Upper lobe of left lung (tissue), 4 donors: ENCODE measurements at regions not wholly inside any gene's neighbourhood (a gene's known extent, or its start where the extent isn't known, plus 50 kb on each side); places are given as distances from the start of the nearest gene placed in this dataset.

Experiments
- POLR2A ChIP-seq, 4 donors: fragments of 450-650 bp; IDR thresholded peaks; one replicate each; pipeline ENCODE4 v1.5.1; 2016 to 2017; ENCODE audit warnings: antibody characterized with exemption in 4 of 4, mild to moderate bottlenecking in 2 of 4
- TF ChIP-seq, protein P1 (sequence below), 6 experiments: fragments of 450-650 bp in 4 of 6; fragments of 200-600 bp in 2 of 6; sonication (generic) in 2 of 6; IDR thresholded peaks; one replicate each; pipeline ENCODE4 v1.5.1; 2016 to 2019; ENCODE audit warnings: antibody characterized with exemption in 6 of 6

DNA sequence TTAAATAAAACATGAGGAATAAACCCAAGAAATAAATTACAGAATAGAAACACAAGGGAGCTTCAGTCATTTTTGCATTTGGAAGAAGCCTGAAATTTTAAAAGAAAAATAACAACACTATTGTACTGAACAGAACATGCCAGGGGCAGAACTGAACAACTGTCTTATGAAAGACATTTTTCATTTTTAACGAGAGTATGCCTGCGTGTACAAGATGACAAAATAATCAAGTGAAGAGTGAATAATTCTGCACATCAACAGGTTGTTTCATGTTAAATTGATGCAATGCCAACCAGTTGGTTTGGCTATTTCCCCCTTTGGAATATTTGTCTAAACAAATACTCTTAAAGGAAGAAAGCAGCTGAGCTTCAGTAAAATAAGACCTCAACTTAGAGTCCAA, 103.3 kb upstream of the BTG1 start:
- TF ChIP-seq, protein P1, sequence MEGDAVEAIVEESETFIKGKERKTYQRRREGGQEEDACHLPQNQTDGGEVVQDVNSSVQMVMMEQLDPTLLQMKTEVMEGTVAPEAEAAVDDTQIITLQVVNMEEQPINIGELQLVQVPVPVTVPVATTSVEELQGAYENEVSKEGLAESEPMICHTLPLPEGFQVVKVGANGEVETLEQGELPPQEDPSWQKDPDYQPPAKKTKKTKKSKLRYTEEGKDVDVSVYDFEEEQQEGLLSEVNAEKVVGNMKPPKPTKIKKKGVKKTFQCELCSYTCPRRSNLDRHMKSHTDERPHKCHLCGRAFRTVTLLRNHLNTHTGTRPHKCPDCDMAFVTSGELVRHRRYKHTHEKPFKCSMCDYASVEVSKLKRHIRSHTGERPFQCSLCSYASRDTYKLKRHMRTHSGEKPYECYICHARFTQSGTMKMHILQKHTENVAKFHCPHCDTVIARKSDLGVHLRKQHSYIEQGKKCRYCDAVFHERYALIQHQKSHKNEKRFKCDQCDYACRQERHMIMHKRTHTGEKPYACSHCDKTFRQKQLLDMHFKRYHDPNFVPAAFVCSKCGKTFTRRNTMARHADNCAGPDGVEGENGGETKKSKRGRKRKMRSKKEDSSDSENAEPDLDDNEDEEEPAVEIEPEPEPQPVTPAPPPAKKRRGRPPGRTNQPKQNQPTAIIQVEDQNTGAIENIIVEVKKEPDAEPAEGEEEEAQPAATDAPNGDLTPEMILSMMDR (IDR thresholded peaks at IDR 0.05), result no peak
- no peak for TF ChIP-seq POLR2A (IDR thresholded peaks at IDR 0.05)
